Head of caudate nucleus (tissue), 42 donors: ENCODE measurements at regions not wholly inside any gene's neighbourhood (a gene's known extent, or its start where the extent isn't known, plus 50 kb on each side); places are given as distances from the start of the nearest gene placed in this dataset.
A peak's percentile ranks its signal among the peaks of the same experiment; 100 is the strongest.
"Not testable (repeated sequence)": the region's sequence is repeated elsewhere in the genome, so short reads cannot be mapped to it uniquely, and the experiment has no call there.

ENCODE experiments used
- DNase-seq, 42 donors: peaks; one replicate each; pipeline versions ENCODE4 v3.0.0 to v3.0.0-alpha.2; 2020 to 2021; ENCODE audit warnings: mixed read lengths in 7 of 42
- intact Hi-C: fragments of 100-400 bp; cut with DNase I; formaldehyde crosslinking; loops from one replicate; pipeline ENCODE4 v1.15.0; 2022

- DNase-seq: no peak
- intact Hi-C loops: no loop called here
Observed at GRCh38 chr2:182545420-182546167, 118.8 kb upstream of the PDE1A start.

- intact Hi-C loops: no loop called here
- DNase-seq: no peak
Observed at GRCh38 chr2:182548031-182548950, 121.5 kb upstream of the PDE1A start.

GRCh38 chr2:182550234-182550633 is 123.4 kb upstream of the PDE1A start:
- intact Hi-C loops: no loop called here
- DNase-seq: no peak

- intact Hi-C loops: not testable (repeated sequence)
- DNase-seq: peak in 38 of 42 donors; percentile 20 to 77 (median 57)
Observed at GRCh38 chr2:182552232-182552631, 125.4 kb upstream of the PDE1A start.

GRCh38 chr2:182552785-182553184 is 125.9 kb upstream of the PDE1A start:
- peak in 3 of 42 donors; percentile 36 to 52 (median 41) for DNase-seq
- intact Hi-C loops: not testable (repeated sequence)

- intact Hi-C loops: no loop called here
- DNase-seq: no peak
Observed at GRCh38 chr2:182553483-182553882, 126.6 kb upstream of the PDE1A start.

GRCh38 chr2:182554950-182555349 is 128.1 kb upstream of the PDE1A start:
- intact Hi-C loops: no loop called here
- DNase-seq: no peak

GRCh38 chr2:182558564-182558963 is 131.7 kb upstream of the PDE1A start:
- intact Hi-C loops: no loop called here
- DNase-seq: no peak

- no peak for DNase-seq
- intact Hi-C loops: no loop called here
Observed at GRCh38 chr2:182559623-182560022, 132.8 kb upstream of the PDE1A start.

GRCh38 chr2:182565911-182566567 is 139.2 kb upstream of the PDE1A start:
- no peak for DNase-seq
- intact Hi-C loops: no loop called here

- intact Hi-C loops: no loop called here
Observed at GRCh38 chr2:182573553-182573952, 142.5 kb upstream of the DNAJC10 start.

GRCh38 chr2:182577816-182578215 is 138.2 kb upstream of the DNAJC10 start:
- DNase-seq: no peak
- intact Hi-C loops: no loop called here

More at GRCh38 chr2:182573553-182573952, 142.5 kb upstream of the DNAJC10 start:
- no peak for DNase-seq

- no peak for DNase-seq
- intact Hi-C loops: no loop called here
Observed at GRCh38 chr2:182581196-182581935, 134.7 kb upstream of the DNAJC10 start.

- intact Hi-C loops: no loop called here
- no peak for DNase-seq
Observed at GRCh38 chr2:182584462-182584861, 131.6 kb upstream of the DNAJC10 start.

GRCh38 chr2:182585001-182585400 is 131.1 kb upstream of the DNAJC10 start:
- DNase-seq: no peak
- intact Hi-C loops: no loop called here

- DNase-seq: no peak
- intact Hi-C loops: no loop called here
Observed at GRCh38 chr2:182585430-182585829, 130.6 kb upstream of the DNAJC10 start.

GRCh38 chr2:182586426-182586825 is 129.6 kb upstream of the DNAJC10 start:
- intact Hi-C loops: no loop called here
- DNase-seq: no peak

- intact Hi-C loops: no loop called here
- DNase-seq: no peak
Observed at GRCh38 chr2:182587831-182588230, 128.2 kb upstream of the DNAJC10 start.

GRCh38 chr2:182589121-182589520 is 126.9 kb upstream of the DNAJC10 start:
- intact Hi-C loops: no loop called here
- no peak for DNase-seq
